AG09319 (cell line): ENCODE measurements at regions not wholly inside any gene's neighbourhood (a gene's known extent, or its start where the extent isn't known, plus 50 kb on each side); places are given as distances from the start of the nearest gene placed in this dataset.
"Not testable (repeated sequence)": the region's sequence is repeated elsewhere in the genome, so short reads cannot be mapped to it uniquely, and the experiment has no call there.

Source experiments
- DNase-seq: peaks from one replicate; pipeline ENCODE4 v3.0.0-alpha.2; 2010; ENCODE audit warnings: low read depth; ENCODE audit errors: extremely low read depth
- CTCF ChIP-seq: IDR thresholded peaks from 2 replicates; pipeline ENCODE4 v1.5.1; 2011; ENCODE audit warnings: low read depth, mild to moderate bottlenecking, inconsistent platforms, low read length, moderate library complexity

- no peak for TF ChIP-seq CTCF
- DNase-seq, result no peak
These were observed 446.3 kb upstream of the NECTIN3 start for GRCh38 chr3:110625201-110625747.

GRCh38 chr3:110626652-110627111, 444.9 kb upstream of the NECTIN3 start:
- not testable (repeated sequence) for DNase-seq

- no peak for DNase-seq
- TF ChIP-seq CTCF, result no peak
These were observed 442.8 kb upstream of the NECTIN3 start for GRCh38 chr3:110628650-110629301.

GRCh38 chr3:110629917-110630316, 441.7 kb upstream of the NECTIN3 start:
- no peak for TF ChIP-seq CTCF
- DNase-seq, result no peak

- TF ChIP-seq CTCF, result no peak
- DNase-seq, result no peak
These were observed 427.4 kb upstream of the NECTIN3 start for GRCh38 chr3:110644203-110644602.

GRCh38 chr3:110646055-110646454, 425.6 kb upstream of the NECTIN3 start:
- no peak for DNase-seq
- TF ChIP-seq CTCF, result no peak

- no peak for TF ChIP-seq CTCF
- no peak for DNase-seq
These were observed 425.1 kb upstream of the NECTIN3 start for GRCh38 chr3:110646496-110646895.

- DNase-seq, result no peak
- no peak for TF ChIP-seq CTCF
These were observed 424.0 kb upstream of the NECTIN3 start for GRCh38 chr3:110647586-110647985.
